Kidney glomerular epithelial cell (primary cell): ENCODE measurements at regions not wholly inside any gene's neighbourhood (a gene's known extent, or its start where the extent isn't known, plus 50 kb on each side); places are given as distances from the start of the nearest gene placed in this dataset.

Experiments used
- DNase-seq: peaks from one replicate; lab custom pipeline; 2025; lab: John Stamatoyannopoulos, UW

- no peak for DNase-seq
Observed at GRCh38 chr4:126037231-126037630, 722.5 kb downstream of the FAT4 start.

DNA sequence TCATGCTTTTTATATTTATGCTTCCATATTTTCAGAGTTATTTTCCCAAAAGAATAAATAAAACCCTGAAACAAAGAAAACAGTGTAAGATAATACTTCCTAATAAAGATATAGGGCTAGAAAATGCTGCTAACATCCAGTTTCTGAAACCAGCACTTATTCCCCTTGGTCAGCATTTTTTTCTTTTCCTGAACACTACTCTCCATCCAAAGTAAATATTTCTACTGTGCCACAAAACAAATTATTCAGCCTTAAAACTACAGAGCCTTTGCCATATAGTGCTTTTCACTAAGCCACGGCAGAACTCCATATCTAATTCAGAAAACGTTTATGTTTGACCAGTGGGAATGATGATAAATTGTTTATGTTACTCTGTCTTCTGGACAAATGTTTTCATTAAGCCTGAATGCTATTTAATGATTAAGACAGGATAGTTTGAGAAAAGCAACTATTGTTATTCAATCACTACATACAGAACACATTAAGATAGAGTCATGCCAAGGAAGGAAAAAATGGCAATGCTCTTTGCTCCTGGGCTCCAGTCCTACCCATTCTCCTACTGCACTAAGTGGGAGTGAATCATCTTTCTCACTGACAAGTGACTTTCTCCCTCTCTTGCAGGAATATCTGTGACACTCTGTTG is 723.9 kb downstream of the FAT4 start:
- DNase-seq: no peak

- no peak for DNase-seq
Observed at GRCh38 chr4:126046081-126046614, 731.4 kb downstream of the FAT4 start.

GRCh38 chr4:126047114-126047513 is 732.4 kb downstream of the FAT4 start:
- no peak for DNase-seq

DNA sequence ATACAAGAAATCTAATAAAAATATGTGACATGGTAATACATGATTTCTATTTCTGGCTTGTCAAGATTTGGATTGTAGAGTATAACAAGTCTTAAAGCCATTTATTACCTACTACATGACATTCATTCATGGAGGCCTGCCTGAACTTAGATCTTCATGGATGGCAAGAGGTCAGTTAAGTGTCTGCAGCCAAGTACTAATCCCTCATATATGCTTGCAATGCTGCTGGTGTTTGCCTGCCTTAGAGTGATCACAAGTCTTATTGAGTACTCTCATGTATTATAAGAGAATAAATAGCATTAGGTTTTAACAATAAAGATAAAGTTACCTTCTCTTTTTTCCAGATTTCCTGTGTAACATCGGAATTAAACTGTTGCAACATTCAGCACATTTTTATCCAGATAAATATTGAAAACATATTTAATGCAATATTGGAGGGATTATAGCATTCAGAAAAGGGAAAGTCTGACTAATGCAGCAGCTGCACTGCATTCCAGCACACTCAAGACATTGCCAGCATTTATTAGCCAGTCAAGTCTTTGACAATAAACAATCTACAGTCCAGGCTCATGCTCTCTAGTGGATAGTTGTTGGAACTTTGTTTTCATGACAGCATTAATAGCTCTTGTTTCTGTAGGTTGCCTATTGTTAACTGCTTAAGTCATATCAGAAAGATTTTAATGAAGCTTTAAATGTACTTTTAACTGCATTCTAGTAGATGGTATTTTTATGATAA is 737.1 kb downstream of the FAT4 start:
- no peak for DNase-seq

DNA sequence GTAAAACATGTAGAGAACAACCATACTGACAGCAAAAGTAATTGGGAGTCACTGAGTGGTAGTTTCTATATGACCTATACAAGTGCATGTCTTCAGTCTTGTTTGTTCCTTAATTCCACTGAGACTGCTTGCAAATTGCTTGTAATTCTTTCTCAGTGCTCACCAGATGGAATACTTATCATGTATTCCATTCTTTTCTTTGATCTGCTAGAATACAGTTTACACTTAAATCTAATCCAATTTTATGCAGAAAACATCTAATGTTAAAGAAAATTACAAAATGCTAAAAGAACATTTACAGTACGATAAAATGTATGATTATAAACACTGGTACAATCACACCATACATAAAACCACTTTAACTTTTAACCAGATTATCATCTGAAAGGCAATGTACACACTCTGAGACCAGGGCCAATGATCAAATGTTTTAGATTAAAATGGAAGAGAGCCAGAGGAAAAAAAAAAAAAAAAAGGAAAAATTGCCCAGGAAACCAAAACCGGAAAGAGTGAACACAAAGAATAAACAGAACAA is 741.4 kb downstream of the FAT4 start:
- no peak for DNase-seq

DNA sequence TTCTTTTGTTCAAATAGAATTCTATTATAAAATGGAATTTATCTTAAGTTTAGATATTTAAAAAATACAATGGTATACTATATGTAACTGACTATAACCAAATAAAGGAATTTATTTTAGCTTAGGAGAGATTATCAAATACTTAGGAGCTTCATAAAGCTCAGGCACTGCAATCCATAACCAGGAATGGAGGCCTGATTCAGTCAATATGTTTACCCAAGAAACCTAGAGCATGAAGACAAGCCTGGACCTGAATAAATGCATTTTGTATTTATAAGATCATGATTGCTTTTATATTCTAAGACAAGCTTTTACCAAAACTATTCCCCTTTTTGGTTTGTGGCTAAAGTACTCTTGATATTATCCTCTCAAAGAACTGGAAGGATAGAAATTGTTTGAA is 742.6 kb downstream of the FAT4 start:
- DNase-seq: no peak

DNA sequence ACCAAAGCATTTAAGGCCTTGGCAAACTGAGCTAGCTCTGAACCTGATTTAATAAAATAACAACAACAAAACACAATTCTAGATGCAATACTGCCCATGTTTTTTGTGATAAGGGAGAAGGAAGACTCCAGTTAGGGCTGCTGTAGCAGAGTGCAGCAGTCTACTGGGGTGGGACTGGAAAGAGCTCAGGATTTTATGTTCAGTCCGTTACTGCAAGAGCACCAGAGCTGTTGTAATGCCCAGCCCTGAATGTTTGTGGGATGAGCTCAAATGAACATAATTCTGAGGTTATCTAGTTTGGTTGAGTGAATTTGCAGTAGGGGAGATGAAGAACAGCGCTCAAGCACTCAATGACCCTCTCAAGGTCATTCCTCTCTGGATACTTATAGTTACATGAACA is 743.8 kb downstream of the FAT4 start:
- DNase-seq: no peak

DNA sequence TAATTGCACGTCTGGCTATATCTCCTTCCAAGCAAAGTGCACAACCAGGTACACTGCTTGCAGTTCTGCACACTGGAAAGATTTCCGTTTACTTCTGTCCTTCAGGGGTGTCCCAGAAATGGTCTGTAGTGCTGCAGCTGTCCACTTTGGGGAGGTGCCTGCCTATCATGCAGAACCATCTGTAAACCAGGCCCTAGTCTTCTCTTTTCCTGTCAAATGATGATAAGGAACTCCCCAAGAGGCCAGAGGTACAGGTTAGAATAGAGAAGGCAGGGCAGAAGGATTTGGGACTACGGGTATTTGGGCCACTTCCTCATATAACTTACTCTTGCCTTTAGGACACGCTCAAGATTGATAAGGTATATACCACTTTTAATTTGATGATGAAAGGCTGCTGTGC is 746.9 kb downstream of the FAT4 start:
- DNase-seq: no peak

DNA sequence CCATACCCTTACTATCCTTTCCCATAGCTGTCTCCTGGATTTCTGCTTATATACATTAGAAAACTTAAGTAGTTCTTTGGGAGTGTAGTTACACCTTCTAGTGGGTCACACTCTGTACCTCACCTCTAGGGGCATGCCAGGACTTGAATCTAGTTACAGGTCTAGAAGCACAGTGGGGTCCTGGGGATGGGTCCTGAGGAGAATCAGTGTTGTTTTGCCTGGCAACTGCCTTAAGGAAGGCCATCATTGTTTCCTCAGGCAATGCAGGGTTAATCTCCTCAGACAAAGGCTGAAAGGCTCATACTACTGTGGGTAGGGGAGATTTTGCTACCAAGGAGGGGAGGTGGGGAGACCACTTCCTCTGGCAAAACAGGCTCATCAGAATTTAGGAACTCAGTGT is 750.3 kb downstream of the FAT4 start:
- DNase-seq: no peak

DNA sequence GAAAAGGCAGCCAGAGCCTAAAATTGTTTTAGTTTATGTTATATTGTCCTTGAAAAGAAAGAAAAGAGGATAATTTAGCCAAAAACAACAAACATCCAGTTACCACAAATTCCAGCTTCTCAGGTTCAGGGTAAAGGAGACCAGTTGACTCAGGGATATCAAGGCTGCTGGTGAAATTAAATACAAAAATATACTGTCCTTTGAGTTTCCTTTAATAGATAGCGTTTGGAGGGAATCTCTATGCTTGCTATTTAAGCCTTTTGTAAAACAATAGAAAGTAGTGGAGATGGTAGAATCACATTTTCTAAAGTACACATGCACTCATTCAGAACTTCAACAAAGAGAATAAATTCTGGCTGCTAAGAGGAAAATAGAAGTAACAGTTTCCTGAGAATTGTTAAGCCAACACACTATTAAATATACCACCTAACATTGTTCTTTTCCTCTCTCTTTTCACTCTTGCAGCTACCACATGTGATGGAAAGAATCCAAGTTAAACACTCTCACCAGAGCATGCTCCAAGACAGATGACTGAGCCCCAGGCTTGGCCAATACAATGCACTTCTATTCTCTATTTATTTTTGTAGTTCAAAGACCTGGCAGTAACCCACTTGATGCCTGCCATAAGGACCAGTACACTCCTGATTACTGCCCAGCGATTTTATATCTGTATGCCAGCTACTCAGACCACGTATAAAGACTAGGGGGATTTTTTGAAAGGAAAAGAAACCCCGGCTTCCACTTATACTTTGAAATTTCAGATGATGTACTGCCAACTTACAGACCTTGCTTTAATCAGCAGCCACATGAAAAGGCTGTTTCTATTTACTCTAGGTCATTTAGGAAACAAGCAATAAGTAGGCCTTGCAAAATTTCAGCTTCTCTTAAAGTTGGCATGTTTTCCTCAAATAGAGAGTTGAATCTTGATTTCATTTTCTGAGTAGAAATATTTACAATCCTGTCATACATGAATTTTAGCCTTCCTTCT is 756.9 kb downstream of the FAT4 start:
- DNase-seq: peak; percentile 73

DNA sequence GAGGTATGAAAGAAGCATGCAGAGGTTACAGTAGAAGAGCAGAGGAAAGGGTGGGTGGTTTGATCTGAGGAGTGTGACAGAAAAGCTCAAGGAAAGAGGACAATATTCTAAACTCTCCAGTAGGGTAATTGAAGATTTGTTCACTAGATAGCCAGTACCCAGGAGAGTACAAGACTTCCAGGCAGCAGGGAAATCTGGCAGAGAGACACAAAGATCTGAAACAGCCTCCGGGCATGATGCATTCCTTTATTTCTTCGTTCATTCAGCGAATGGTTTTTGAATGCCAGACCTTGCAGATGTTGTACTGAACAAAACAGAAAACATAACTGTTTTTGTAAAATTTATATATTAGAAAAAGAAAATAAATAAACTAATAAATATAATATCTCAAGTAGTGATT is 766.6 kb downstream of the FAT4 start:
- no peak for DNase-seq

GRCh38 chr4:126086041-126086440 is 771.3 kb downstream of the FAT4 start:
- no peak for DNase-seq

GRCh38 chr4:126087101-126087500 is 772.3 kb downstream of the FAT4 start:
- DNase-seq: no peak

DNA sequence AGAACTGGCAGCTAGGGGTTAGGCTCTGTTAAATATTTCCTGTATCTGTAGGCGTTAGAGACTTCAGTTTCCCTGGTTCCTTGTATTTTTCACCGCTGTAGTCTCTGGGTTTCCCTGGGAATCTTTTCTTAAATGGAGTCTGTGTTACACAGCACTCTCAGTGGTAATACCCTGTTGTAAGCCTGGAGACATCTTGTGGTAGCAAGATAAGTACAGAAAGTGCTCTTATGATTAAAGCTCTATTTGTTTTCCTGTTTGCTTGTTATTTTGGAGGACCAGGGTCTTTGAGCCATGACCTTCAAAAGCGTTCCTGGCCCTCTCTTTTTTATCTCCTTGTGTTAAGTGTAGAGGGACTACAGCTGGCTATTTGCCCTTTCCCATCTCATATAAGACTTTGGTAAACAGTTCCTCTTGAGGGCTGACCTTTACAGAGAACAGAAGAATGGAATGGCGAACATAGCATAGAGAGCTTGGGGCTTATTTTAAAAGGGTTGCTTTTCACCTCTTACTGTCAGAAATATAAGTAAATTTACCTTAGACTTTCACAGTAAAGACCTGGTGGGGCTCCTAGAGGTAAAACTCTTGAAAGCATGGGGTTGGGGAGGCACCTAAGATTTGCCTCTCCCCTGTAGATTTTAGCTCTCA is 782.5 kb downstream of the FAT4 start:
- DNase-seq: no peak

DNA sequence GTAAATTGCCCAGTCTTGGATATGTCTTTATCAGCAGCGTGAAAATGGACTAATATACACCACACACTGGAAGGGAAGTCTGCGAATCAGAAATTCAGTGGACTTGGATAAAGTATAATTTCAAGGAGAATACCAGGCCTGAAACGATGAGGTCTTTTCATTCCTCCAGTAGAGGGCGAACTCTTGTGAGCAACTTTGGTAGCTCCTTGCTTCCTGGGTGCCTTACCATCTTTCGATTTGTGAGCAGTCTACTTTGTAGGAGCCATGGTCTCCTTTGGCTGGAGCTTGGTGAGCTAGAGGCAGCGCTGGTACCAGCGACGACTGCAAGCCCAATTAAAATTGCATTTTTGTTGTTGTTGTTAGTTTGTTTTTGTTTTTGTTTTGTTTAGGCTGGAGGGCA is 791.9 kb downstream of the FAT4 start:
- DNase-seq: no peak

DNA sequence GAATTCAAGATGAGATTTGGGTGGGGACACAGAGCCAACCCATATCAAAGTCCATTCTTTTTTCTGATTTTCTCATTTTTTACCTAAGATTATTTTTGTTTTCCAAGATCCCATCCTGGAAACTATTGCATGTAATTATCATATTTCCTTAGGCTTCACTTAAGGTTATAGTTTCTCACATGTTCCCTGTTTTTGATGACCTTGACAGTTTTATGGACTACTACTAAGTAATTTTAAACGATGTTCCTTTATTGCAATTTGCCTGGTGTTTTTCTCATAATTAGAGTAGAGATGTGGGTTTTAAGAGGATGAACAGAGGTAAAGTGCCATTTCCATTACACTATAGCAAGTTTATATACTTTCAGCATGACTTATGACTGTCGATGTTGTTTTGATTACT is 795.1 kb downstream of the FAT4 start:
- no peak for DNase-seq

GRCh38 chr4:126113058-126113457 is 798.3 kb downstream of the FAT4 start:
- DNase-seq: no peak

GRCh38 chr4:126123611-126124325 is 809.0 kb downstream of the FAT4 start:
- DNase-seq: no peak

GRCh38 chr4:126124818-126125217 is 810.1 kb downstream of the FAT4 start:
- no peak for DNase-seq

DNA sequence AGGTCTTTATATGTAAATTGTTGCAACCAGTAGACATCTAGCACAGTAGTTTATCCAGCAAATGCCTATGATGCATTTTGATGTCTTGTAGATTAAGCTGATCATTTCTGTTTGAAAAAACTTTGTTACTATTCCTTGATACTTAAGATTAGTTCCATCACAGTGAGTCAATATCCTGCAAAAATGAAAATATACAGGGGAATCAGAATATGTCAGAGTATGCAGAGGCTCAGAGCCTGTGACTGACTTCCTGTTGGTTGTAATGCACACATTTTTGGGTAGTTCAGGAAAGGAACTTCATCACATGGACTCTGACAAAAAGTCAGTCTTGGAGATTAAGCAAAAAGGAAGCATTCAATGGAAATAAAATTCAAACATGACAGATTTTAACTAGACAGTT is 815.5 kb downstream of the FAT4 start:
- no peak for DNase-seq
